IMR-90 (cell line): ENCODE measurements at regions not wholly inside any gene's neighbourhood (a gene's known extent, or its start where the extent isn't known, plus 50 kb on each side); places are given as distances from the start of the nearest gene placed in this dataset.

Experiments
- ATAC-seq: fragments of 200-7000 bp; cut with Tn5 transposase; 2 replicates; pipeline ENCODE4 v1.9.1; 2020; ENCODE audit warnings: low read depth, mild to moderate bottlenecking, moderate library complexity
- BruUV-seq: library from RNA; stranded (reverse); fragments of 400-500 nt; replicated peaks from 2 replicates; lab custom pipeline; 2021; lab: Mats Ljungman, UMichigan
- CTCF ChIA-PET: fragments of 300-600 bp; formaldehyde crosslinking; extraction: SDS; loops from one replicate; lab custom pipeline; 2021; ENCODE audit warnings: antibody characterized with exemption; lab: Yijun Ruan, JAX
- POLR2A ChIA-PET: fragments of 300-600 bp; sonication (Branson Sonifier 250); formaldehyde crosslinking; loops from one replicate; lab custom pipeline; 2022; ENCODE audit warnings: antibody characterized with exemption; ENCODE audit not compliant: unreplicated experiment; lab: Charles Lee
- DNase-seq: peaks from one replicate; pipeline ENCODE4 v3.0.0; 2013
- H2AFZ ChIP-seq: replicated peaks from 2 replicates; pipeline ENCODE3; 2013; ENCODE audit warnings: low read length, mild to moderate bottlenecking; ENCODE audit not compliant: poor library complexity
- H2AK5ac ChIP-seq: 2 replicates; pipeline ENCODE4 v1.6.1; 2013; ENCODE audit warnings: low read depth, low read length, inconsistent platforms
- H2AK9ac ChIP-seq: replicated peaks from 2 replicates; pipeline ENCODE3; 2013; ENCODE audit warnings: mild to moderate bottlenecking, low read depth, low read length, moderate library complexity; ENCODE audit not compliant: poor library complexity
- H2BK120ac ChIP-seq: 2 replicates; pipeline ENCODE4 v1.6.1; 2013; ENCODE audit warnings: low read depth, low read length, inconsistent platforms
- H2BK15ac ChIP-seq: 3 replicates; pipeline ENCODE4 v1.6.1; 2013; ENCODE audit warnings: low read depth, low read length, inconsistent platforms
- H2BK20ac ChIP-seq: 2 replicates; pipeline ENCODE4 v1.6.1; 2013; ENCODE audit warnings: low read depth, mild to moderate bottlenecking, inconsistent platforms, low read length, moderate library complexity
- H2BK5ac ChIP-seq: 2 replicates; pipeline ENCODE4 v1.6.1; 2013; ENCODE audit warnings: mild to moderate bottlenecking, low read depth, low read length, inconsistent platforms; ENCODE audit not compliant: poor library complexity, severe bottlenecking
- H3K14ac ChIP-seq: replicated peaks from 2 replicates; pipeline ENCODE4 v1.6.1; 2013; ENCODE audit warnings: low read depth, low read length, inconsistent platforms
- H3K18ac ChIP-seq: 2 replicates; pipeline ENCODE4 v1.6.1; 2013; ENCODE audit warnings: low read depth, low read length, control low read depth
- H3K23ac ChIP-seq: 2 replicates; pipeline ENCODE4 v1.6.1; 2013; ENCODE audit warnings: low read depth, low read length, inconsistent platforms
- H3K27ac ChIP-seq: 2 replicates; pipeline ENCODE4 v1.5.1; 2013; ENCODE audit warnings: mild to moderate bottlenecking, control low read depth, low read length; ENCODE audit not compliant: insufficient read depth
- H3K27me3 ChIP-seq: 2 replicates; pipeline ENCODE4 v1.6.1; 2013; ENCODE audit warnings: low read length; ENCODE audit not compliant: control insufficient read depth, insufficient read depth
- H3K36me3 ChIP-seq: 2 replicates; pipeline ENCODE4 v1.6.1; 2013; ENCODE audit warnings: low read length, mixed read lengths; ENCODE audit not compliant: control insufficient read depth, insufficient read depth
- H3K4ac ChIP-seq: 2 replicates; pipeline ENCODE4 v1.6.1; 2013; ENCODE audit warnings: low read depth, low read length, inconsistent platforms
- H3K4me1 ChIP-seq: 2 replicates; pipeline ENCODE4 v1.6.1; 2013; ENCODE audit warnings: low read length, mixed read lengths; ENCODE audit not compliant: control insufficient read depth, insufficient read depth
- H3K4me2 ChIP-seq: 2 replicates; pipeline ENCODE4 v1.6.1; 2013; ENCODE audit warnings: low read depth, mild to moderate bottlenecking, control low read depth, low read length, moderate library complexity
- H3K4me3 ChIP-seq: 2 replicates; pipeline ENCODE4 v1.5.1; 2013; ENCODE audit warnings: low read depth, mild to moderate bottlenecking, control low read depth, low read length, moderate library complexity; ENCODE audit not compliant: insufficient read depth
- H3K56ac ChIP-seq: 2 replicates; pipeline ENCODE4 v1.6.1; 2013; ENCODE audit warnings: low read length, inconsistent platforms; ENCODE audit not compliant: insufficient read depth; ENCODE audit errors: extremely low read depth
- H3K79me1 ChIP-seq, 2 experiments: 2 replicates each; pipeline ENCODE4 v1.6.1; 2013; ENCODE audit warnings: low read length in 2 of 2, inconsistent platforms in 1 of 2, low read depth in 1 of 2
- H3K9ac ChIP-seq: 2 replicates; pipeline ENCODE4 v1.6.1; 2013; ENCODE audit warnings: low read depth, low read length, control low read depth
- H3K9me1 ChIP-seq: 2 replicates; pipeline ENCODE4 v1.6.1; 2013; ENCODE audit warnings: low read length, inconsistent platforms; ENCODE audit not compliant: insufficient read depth
- H3K9me3 ChIP-seq: 2 replicates; pipeline ENCODE4 v1.6.1; 2013; ENCODE audit warnings: low read length; ENCODE audit not compliant: control insufficient read depth, insufficient read depth
- H4K20me1 ChIP-seq: 2 replicates; pipeline ENCODE4 v1.6.1; 2013; ENCODE audit warnings: low read length, inconsistent platforms; ENCODE audit not compliant: insufficient read depth
- H4K5ac ChIP-seq: 2 replicates; pipeline ENCODE4 v1.6.1; 2013; ENCODE audit warnings: mild to moderate bottlenecking, low read depth, low read length, control low read depth
- H4K8ac ChIP-seq, 2 experiments: 2 replicates each; pipeline ENCODE4 v1.6.1; 2013; ENCODE audit warnings: low read depth in 2 of 2, low read length in 2 of 2, control low read depth in 1 of 2, inconsistent platforms in 1 of 2
- H4K91ac ChIP-seq: 2 replicates; pipeline ENCODE4 v1.6.1; 2013; ENCODE audit warnings: low read depth, low read length, inconsistent platforms; ENCODE audit not compliant: insufficient read depth
- FOS ChIP-seq: fragments of 150-350 bp; IDR thresholded peaks from 2 replicates; pipeline ENCODE4 v1.6.1; 2016; ENCODE audit warnings: low read depth, low read length
- MAFK ChIP-seq: IDR thresholded peaks from 2 replicates; pipeline ENCODE4 v1.6.1; 2012; ENCODE audit warnings: low read depth, low read length, improper control_type of control experiment
- NFE2L2 ChIP-seq: fragments of 150-350 bp; IDR thresholded peaks from 2 replicates; pipeline ENCODE4 v1.6.1; 2016; ENCODE audit warnings: low read depth, mild to moderate bottlenecking, low read length
- RFX5 ChIP-seq: IDR thresholded peaks from 2 replicates; pipeline ENCODE4 v1.8.0; 2012; ENCODE audit warnings: low read depth, mild to moderate bottlenecking, low read length, moderate library complexity
- WGBS, 2 experiments: methylation state at CpG; one replicate each; pipeline versions ENCODE4 v1.1.5 to v1.1.7; 2013; ENCODE audit warnings: missing lambda C conversion rate in 2 of 2; ENCODE audit not compliant: insufficient read length in 1 of 2; ENCODE audit errors: extremely low coverage in 2 of 2; 5-methylcytosine and 5-hydroxymethylcytosine counted together
- dilution Hi-C: fragments of 300-500 bp; cut with HindIII; formaldehyde crosslinking; loops from one replicate; pipeline ENCODE4 v1.14.3; 2018; ENCODE audit warnings: low sequenced_read_pairs; ENCODE audit not compliant: unreplicated experiment
- in situ Hi-C: fragments of 300-500 bp; cut with MboI; formaldehyde crosslinking; loops from 3 replicates; pipeline ENCODE4 v1.14.3; 2019; ENCODE audit warnings: low sequenced_read_pairs, inconsistent platforms, mixed read lengths
- intact Hi-C: fragments of 100-400 bp; cut with micrococcal nuclease; formaldehyde crosslinking; loops from 2 replicates; pipeline ENCODE4 v1.10.0; 2022
- TF ChIP-seq, protein P1 (sequence below): fragments of 150-350 bp; IDR thresholded peaks from 2 replicates; pipeline ENCODE4 v1.6.1; 2017; ENCODE audit warnings: mild to moderate bottlenecking, antibody characterized with exemption, low read length, low read depth

- Histone ChIP-seq H4K5ac (no peak overlapping the region), H4K20me1 (no peaks in the 10 kb centered on the region), H3K56ac (no peak overlapping the region), H2AFZ (no peak overlapping the region), H3K9me1 (no peaks in the 10 kb centered on the region), H3K9ac (no peak overlapping the region), H3K27me3 (no peaks in the 10 kb centered on the region), H2AK9ac (no peak overlapping the region), H3K27ac (no peak overlapping the region), H3K4me1 (no peaks in the 10 kb centered on the region; the same call in 1 of the 2 replicates), H3K23ac (no peak overlapping the region), H4K8ac (no peak overlapping the region), H3K9me3 (peaks cover 4% of the 10 kb centered on the region), H3K4me3 (no peak overlapping the region), H3K79me1 (no peaks in the 10 kb centered on the region), H3K14ac (no peak overlapping the region), H2AK5ac (no peak overlapping the region), H3K4me2 (no peak overlapping the region), H4K91ac (no peak overlapping the region), H2BK5ac (no peak overlapping the region), H2BK15ac (no peak overlapping the region), H3K36me3 (no peaks in the 10 kb centered on the region), H3K18ac (no peak overlapping the region), H3K4ac (no peak overlapping the region), H2BK20ac (no peak overlapping the region), H2BK120ac (no peak overlapping the region)
- intact Hi-C loops = no loop called here
- CTCF ChIA-PET = no interaction called here
- BruUV-seq = no TSS peak
- ATAC-seq (no peak), DNase-seq (no peak)
- no peak for TF ChIP-seq FOS
- TF ChIP-seq RFX5 = no peak
- TF ChIP-seq, protein P1, sequence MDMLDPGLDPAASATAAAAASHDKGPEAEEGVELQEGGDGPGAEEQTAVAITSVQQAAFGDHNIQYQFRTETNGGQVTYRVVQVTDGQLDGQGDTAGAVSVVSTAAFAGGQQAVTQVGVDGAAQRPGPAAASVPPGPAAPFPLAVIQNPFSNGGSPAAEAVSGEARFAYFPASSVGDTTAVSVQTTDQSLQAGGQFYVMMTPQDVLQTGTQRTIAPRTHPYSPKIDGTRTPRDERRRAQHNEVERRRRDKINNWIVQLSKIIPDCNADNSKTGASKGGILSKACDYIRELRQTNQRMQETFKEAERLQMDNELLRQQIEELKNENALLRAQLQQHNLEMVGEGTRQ = no peak
- TF ChIP-seq NFE2L2 = no peak
- TF ChIP-seq MAFK = no peak
- no CpG with 5 or more reads among the region's 5 CpGs for WGBS, 2 experiments
- dilution Hi-C loops = no loop called here
- POLR2A ChIA-PET = no interaction called here
- in situ Hi-C loops = no loop called here
Measured at GRCh38 chr5:124929000-124929399, 182.6 kb upstream of the ZNF608 start.
